ENCODE measurements at regions not wholly inside any gene's neighbourhood (a gene's known extent, or its start where the extent isn't known, plus 50 kb on each side); places are given as distances from the start of the nearest gene placed in this dataset.

DNA sequence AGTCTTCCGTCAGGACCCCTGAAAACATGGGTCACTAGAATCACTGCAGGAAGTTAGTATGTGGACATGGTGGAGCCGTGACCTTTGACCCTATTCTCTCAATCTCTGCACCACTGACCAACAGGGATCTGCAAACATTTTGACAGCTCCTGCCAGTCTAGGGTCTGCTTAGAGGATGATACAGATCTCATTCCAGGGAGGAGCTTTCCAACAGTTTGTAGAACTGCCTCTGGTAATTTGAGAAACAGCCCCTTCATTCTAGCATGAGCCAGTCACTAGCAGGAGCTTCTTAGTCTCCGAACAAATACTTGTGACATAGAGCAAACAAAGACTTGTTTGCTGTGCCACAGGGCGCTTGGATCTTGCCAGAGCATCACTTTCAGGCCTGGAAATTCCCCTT lies 270.3 kb upstream of the CFAP20DC start:
- no peaks in the 10 kb centered on the region for H3K36me3 Mint-ChIP-seq (ENCODE audit: low read depth)
- H3K9me3 Mint-ChIP-seq (ENCODE audit: low read depth), result no peaks in the 10 kb centered on the region
- TF ChIP-seq, protein P1, sequence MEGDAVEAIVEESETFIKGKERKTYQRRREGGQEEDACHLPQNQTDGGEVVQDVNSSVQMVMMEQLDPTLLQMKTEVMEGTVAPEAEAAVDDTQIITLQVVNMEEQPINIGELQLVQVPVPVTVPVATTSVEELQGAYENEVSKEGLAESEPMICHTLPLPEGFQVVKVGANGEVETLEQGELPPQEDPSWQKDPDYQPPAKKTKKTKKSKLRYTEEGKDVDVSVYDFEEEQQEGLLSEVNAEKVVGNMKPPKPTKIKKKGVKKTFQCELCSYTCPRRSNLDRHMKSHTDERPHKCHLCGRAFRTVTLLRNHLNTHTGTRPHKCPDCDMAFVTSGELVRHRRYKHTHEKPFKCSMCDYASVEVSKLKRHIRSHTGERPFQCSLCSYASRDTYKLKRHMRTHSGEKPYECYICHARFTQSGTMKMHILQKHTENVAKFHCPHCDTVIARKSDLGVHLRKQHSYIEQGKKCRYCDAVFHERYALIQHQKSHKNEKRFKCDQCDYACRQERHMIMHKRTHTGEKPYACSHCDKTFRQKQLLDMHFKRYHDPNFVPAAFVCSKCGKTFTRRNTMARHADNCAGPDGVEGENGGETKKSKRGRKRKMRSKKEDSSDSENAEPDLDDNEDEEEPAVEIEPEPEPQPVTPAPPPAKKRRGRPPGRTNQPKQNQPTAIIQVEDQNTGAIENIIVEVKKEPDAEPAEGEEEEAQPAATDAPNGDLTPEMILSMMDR (IDR thresholded peaks at IDR 0.05), result no peak
- H3K27me3 Mint-ChIP-seq (ENCODE audit: low read depth), result no peaks in the 10 kb centered on the region
- DNase-seq (ENCODE audit: low spot score), result no peak
- no peak overlapping the region for H3K4me3 Mint-ChIP-seq (ENCODE audit: unreplicated experiment)
- H3K4me1 Mint-ChIP-seq (ENCODE audit: low read depth), result no peaks in the 10 kb centered on the region
- H3K27ac Mint-ChIP-seq (ENCODE audit: unreplicated experiment), result no peak overlapping the region

DNA sequence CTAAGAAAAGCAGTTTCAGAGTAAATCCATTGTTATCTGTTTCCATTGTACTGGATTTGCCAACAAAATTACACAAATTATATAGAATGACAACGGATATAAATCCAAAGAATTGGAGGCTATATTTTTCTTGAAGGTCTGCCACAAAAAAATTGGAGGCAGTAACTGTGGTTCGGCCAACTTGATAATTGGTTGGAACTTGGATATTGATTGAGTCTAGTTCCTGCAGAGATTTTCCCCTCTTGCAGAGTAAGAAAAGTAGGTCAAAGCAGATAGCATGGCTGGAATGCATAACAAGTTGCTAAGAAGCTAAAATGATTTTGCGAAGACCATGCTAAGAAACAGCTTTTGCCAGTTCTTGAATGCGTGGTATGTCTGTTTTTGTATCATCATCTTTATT lies 269.6 kb upstream of the CFAP20DC start:
- TF ChIP-seq, protein P1 (IDR thresholded peaks at IDR 0.05), result no peak
- peaks cover 3% of the 10 kb centered on the region for H3K4me1 Mint-ChIP-seq (ENCODE audit: low read depth)
- H3K9me3 Mint-ChIP-seq (ENCODE audit: low read depth), result no peaks in the 10 kb centered on the region
- no peak overlapping the region for H3K4me3 Mint-ChIP-seq (ENCODE audit: unreplicated experiment)
- peaks cover under 1% of the 10 kb centered on the region for H3K36me3 Mint-ChIP-seq (ENCODE audit: low read depth)
- DNase-seq (ENCODE audit: low spot score), result no peak
- no peaks in the 10 kb centered on the region for H3K27me3 Mint-ChIP-seq (ENCODE audit: low read depth)
- no peak overlapping the region for H3K27ac Mint-ChIP-seq (ENCODE audit: unreplicated experiment)

DNA sequence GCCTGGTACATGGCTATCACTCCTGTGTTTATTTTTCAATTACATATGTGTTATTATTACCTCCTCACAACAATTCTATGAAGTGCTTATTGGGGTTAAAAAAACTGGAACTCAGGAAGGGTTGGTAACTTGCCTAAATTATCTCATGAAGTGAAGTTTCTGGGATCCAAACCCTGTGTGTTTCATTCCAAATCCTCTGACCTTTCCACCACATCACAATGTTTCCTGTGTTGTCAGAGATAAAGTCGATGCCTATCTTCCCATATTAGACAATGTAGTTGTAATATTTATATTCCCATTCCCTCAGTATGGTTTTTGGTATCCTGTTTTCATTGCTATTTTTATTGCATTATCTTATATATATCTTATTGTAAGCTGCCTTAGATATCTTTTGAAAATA lies 269.1 kb upstream of the CFAP20DC start:
- no peak for DNase-seq (ENCODE audit: low spot score)
- peaks cover 7% of the 10 kb centered on the region for H3K4me1 Mint-ChIP-seq (ENCODE audit: low read depth)
- peaks cover 2% of the 10 kb centered on the region for H3K36me3 Mint-ChIP-seq (ENCODE audit: low read depth)
- H3K9me3 Mint-ChIP-seq (ENCODE audit: low read depth), result no peaks in the 10 kb centered on the region
- no peaks in the 10 kb centered on the region for H3K27me3 Mint-ChIP-seq (ENCODE audit: low read depth)
- no peak overlapping the region for H3K4me3 Mint-ChIP-seq (ENCODE audit: unreplicated experiment)
- no peak overlapping the region for H3K27ac Mint-ChIP-seq (ENCODE audit: unreplicated experiment)
- TF ChIP-seq, protein P1 (IDR thresholded peaks at IDR 0.05), result no peak

DNA sequence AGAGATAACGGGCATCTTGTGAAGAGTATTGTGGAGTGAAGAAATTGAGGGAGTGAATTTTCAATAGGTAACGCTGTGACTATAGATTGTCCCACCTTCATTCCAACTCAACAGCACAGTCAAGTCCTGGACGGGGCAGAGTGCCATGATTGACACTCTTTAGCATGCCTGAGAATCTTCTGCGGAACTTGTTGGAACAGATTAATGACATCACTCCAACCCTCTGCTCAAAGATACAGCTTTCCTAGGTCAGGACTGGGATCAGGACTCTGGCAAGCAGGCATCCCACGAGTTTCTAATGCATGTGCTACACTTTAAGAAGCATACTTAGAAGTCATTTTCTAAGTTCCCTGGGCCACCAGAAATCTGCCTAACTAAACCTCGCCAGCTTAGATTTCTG lies 267.6 kb upstream of the CFAP20DC start:
- Mint-ChIP-seq H3K4me1 (ENCODE audit: low read depth) (peaks cover 7% of the 10 kb centered on the region), H3K9me3 (ENCODE audit: low read depth) (no peaks in the 10 kb centered on the region), H3K27ac (ENCODE audit: unreplicated experiment) (no peak overlapping the region), H3K36me3 (ENCODE audit: low read depth) (peaks cover 2% of the 10 kb centered on the region), H3K27me3 (ENCODE audit: low read depth) (no peaks in the 10 kb centered on the region), H3K4me3 (ENCODE audit: unreplicated experiment) (no peak overlapping the region)
- DNase-seq (ENCODE audit: low spot score), result no peak
- TF ChIP-seq, protein P1 (IDR thresholded peaks at IDR 0.05), result no peak

DNA sequence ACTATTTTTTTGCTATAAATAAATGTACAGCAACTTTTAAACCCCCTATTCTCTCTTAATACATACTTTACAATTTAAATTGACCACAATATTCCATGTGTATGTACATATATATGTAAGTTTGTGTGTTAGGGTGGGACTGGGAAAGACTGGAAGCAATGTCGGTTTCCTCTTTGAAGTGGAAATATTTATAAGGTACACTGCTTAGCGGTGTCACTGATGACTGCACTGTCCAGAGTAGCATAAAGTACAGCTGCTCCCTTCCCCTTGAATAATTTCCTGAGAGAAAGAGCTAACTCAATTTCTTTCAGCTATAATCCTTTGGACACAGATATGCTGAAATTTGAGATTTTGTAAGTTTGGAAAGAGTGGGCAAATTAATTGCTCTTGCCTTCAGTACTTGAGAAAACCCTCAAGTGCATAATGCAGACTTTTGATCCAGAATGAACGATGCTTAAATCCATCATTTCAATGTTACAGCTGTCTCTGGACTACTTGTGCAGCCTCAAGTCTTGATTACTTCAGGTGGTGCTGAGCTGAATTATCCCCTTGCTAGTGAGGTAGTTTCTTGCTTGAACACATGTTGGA lies 267.0 kb upstream of the CFAP20DC start:
- TF ChIP-seq, protein P1 (IDR thresholded peaks at IDR 0.05), result no peak
- no peak overlapping the region for H3K4me3 Mint-ChIP-seq (ENCODE audit: unreplicated experiment)

More for the DNA sequence above, 267.0 kb upstream of the CFAP20DC start:
- no peaks in the 10 kb centered on the region for H3K9me3 Mint-ChIP-seq (ENCODE audit: low read depth)
- no peak for DNase-seq (ENCODE audit: low spot score)
- no peak overlapping the region for H3K27ac Mint-ChIP-seq (ENCODE audit: unreplicated experiment)
- no peaks in the 10 kb centered on the region for H3K27me3 Mint-ChIP-seq (ENCODE audit: low read depth)
- peaks cover 2% of the 10 kb centered on the region for H3K36me3 Mint-ChIP-seq (ENCODE audit: low read depth)
- peaks cover 7% of the 10 kb centered on the region for H3K4me1 Mint-ChIP-seq (ENCODE audit: low read depth)
